OCI-LY1 (cell line): ENCODE measurements at regions not wholly inside any gene's neighbourhood (a gene's known extent, or its start where the extent isn't known, plus 50 kb on each side); places are given as distances from the start of the nearest gene placed in this dataset.

ENCODE experiments used
- H2AFZ ChIP-seq: fragments of 200-600 bp; sonication (generic), shearing (Covaris generic); 2 replicates; pipeline ENCODE4 v1.6.0; 2014; ENCODE audit warnings: antibody characterized with exemption, mild to moderate bottlenecking, low read length
- H3F3A ChIP-seq: fragments of 200-600 bp; sonication (generic), shearing (Covaris generic); 2 replicates; pipeline ENCODE4 v1.6.0; 2014; ENCODE audit warnings: mild to moderate bottlenecking, antibody characterized with exemption, low read length, moderate library complexity; ENCODE audit not compliant: insufficient read depth
- H3K27ac ChIP-seq: fragments of 200-600 bp; sonication (generic); 2 replicates; pipeline ENCODE4 v1.5.1; 2014; ENCODE audit warnings: low read length, mixed run types, mild to moderate bottlenecking, low read depth; ENCODE audit not compliant: poor library complexity, severe bottlenecking
- H3K27me3 ChIP-seq: fragments of 200-600 bp; sonication (generic); 2 replicates; pipeline ENCODE4 v1.6.0; 2014; ENCODE audit warnings: antibody characterized with exemption, mild to moderate bottlenecking, low read length, moderate library complexity; ENCODE audit not compliant: insufficient read depth
- H3K36me3 ChIP-seq: fragments of 200-600 bp; sonication (generic); 2 replicates; pipeline ENCODE4 v1.6.1; 2014; ENCODE audit warnings: mild to moderate bottlenecking, antibody characterized with exemption, low read length, moderate library complexity, mixed read lengths; ENCODE audit not compliant: insufficient read depth
- H3K4me1 ChIP-seq: fragments of 200-600 bp; sonication (generic); 2 replicates; pipeline ENCODE4 v1.5.1; 2014; ENCODE audit warnings: mild to moderate bottlenecking, low read length, moderate library complexity; ENCODE audit not compliant: insufficient read depth, severe bottlenecking
- H3K4me2 ChIP-seq: fragments of 200-600 bp; sonication (generic), shearing (Covaris generic); 2 replicates; pipeline ENCODE4 v1.6.1; 2014; ENCODE audit warnings: low read length
- H3K4me3 ChIP-seq: fragments of 200-600 bp; sonication (generic); 2 replicates; pipeline ENCODE4 v1.5.1; 2014; ENCODE audit warnings: low read length, low read depth, mild to moderate bottlenecking, mixed read lengths; ENCODE audit not compliant: poor library complexity, severe bottlenecking
- H3K79me2 ChIP-seq: fragments of 200-600 bp; shearing (Covaris generic); 2 replicates; pipeline ENCODE4 v1.6.1; 2016; ENCODE audit warnings: mixed run types, low read length, mixed read lengths; ENCODE audit not compliant: insufficient read depth
- H3K9ac ChIP-seq: fragments of 200-600 bp; sonication (generic), shearing (Covaris generic); 2 replicates; pipeline ENCODE4 v1.6.1; 2014; ENCODE audit warnings: mild to moderate bottlenecking, low read length, mixed read lengths
- H3K9me2 ChIP-seq: fragments of 200-600 bp; sonication (generic), shearing (Covaris generic); 2 replicates; pipeline ENCODE4 v1.6.1; 2014; ENCODE audit warnings: low read depth, mild to moderate bottlenecking, low read length, mixed read lengths
- H3K9me3 ChIP-seq: fragments of 200-600 bp; shearing (Covaris generic); 2 replicates; pipeline ENCODE4 v1.6.1; 2014; ENCODE audit warnings: low read length, mixed read lengths
- H4K20me1 ChIP-seq: fragments of 200-600 bp; sonication (generic), shearing (Covaris generic); 2 replicates; pipeline ENCODE4 v1.6.0; 2016; ENCODE audit warnings: mild to moderate bottlenecking, low read length; ENCODE audit not compliant: insufficient read depth
- CTCF ChIP-seq: fragments of 200-600 bp; sonication (generic), shearing (Covaris generic); IDR thresholded peaks from 2 replicates; pipeline ENCODE4 v1.5.1; 2017; ENCODE audit warnings: mild to moderate bottlenecking, antibody characterized with exemption, low read length, moderate library complexity, mixed read lengths
- EZH2 ChIP-seq: fragments of 200-600 bp; sonication (generic), shearing (Covaris generic); IDR thresholded peaks from 2 replicates; pipeline ENCODE4 v1.8.0; 2017; ENCODE audit warnings: borderline replicate concordance, mixed run types, mild to moderate bottlenecking, antibody characterized with exemption, low read length, moderate library complexity, mixed read lengths

GRCh38 chr6:65943548-65943947 lies 236.5 kb upstream of the EYS start:
- Histone ChIP-seq H3K36me3 (no peaks in the 10 kb centered on the region), H3K4me2 (no peak overlapping the region), H3K27ac (no peak overlapping the region), H3K4me1 (no peaks in the 10 kb centered on the region), H3K79me2 (no peaks in the 10 kb centered on the region), H3F3A (no peaks in the 10 kb centered on the region), H3K9me2 (no peaks in the 10 kb centered on the region), H3K4me3 (no peak overlapping the region), H3K27me3 (no peaks in the 10 kb centered on the region), H3K9ac (no peak overlapping the region), H4K20me1 (no peaks in the 10 kb centered on the region), H3K9me3 (no peaks in the 10 kb centered on the region), H2AFZ (no peak overlapping the region)
- TF ChIP-seq EZH2: no peak
- TF ChIP-seq CTCF: no peak

DNA sequence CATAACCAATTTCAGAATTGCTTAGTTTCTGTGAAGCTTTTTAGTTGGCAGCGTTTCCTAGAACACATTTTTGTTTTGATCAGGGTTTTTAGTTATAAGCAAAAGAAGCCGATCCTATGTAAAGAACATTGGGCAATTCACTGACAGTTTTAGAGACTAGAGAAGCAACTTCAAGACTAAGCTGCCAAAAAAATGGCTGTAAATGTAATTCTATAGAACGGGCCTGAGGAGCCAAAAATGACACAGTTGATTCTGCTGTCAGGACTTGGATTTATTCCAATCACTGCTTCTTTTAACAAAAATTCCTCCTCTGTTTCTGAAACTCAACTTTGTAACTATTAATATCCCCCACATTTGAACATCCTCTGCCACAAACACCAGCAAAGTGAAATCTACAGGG lies 236.0 kb upstream of the EYS start:
- H3K9me2 ChIP-seq: no peaks in the 10 kb centered on the region
- TF ChIP-seq CTCF: no peak
- no peak for TF ChIP-seq EZH2
- no peaks in the 10 kb centered on the region for H4K20me1 ChIP-seq
- H3K9ac ChIP-seq: no peak overlapping the region
- H3K4me2 ChIP-seq: no peak overlapping the region
- H2AFZ ChIP-seq: no peak overlapping the region
- no peaks in the 10 kb centered on the region for H3K4me1 ChIP-seq
- H3F3A ChIP-seq: no peaks in the 10 kb centered on the region
- H3K27ac ChIP-seq: no peak overlapping the region
- no peak overlapping the region for H3K4me3 ChIP-seq
- H3K79me2 ChIP-seq: no peaks in the 10 kb centered on the region
- H3K27me3 ChIP-seq: no peaks in the 10 kb centered on the region
- H3K9me3 ChIP-seq: no peaks in the 10 kb centered on the region
- no peaks in the 10 kb centered on the region for H3K36me3 ChIP-seq

GRCh38 chr6:65938000-65938399 lies 231.0 kb upstream of the EYS start:
- no peaks in the 10 kb centered on the region for H3K9me3 ChIP-seq
- no peak overlapping the region for H3K4me3 ChIP-seq
- no peaks in the 10 kb centered on the region for H3K9me2 ChIP-seq
- no peak overlapping the region for H3K27ac ChIP-seq
- no peak overlapping the region for H3K4me2 ChIP-seq
- no peaks in the 10 kb centered on the region for H3K27me3 ChIP-seq
- no peak for TF ChIP-seq EZH2
- TF ChIP-seq CTCF: no peak
- no peaks in the 10 kb centered on the region for H3K4me1 ChIP-seq
- H3K36me3 ChIP-seq: no peaks in the 10 kb centered on the region
- no peak overlapping the region for H3K9ac ChIP-seq
- H2AFZ ChIP-seq: no peak overlapping the region
- H3F3A ChIP-seq: no peaks in the 10 kb centered on the region
- H3K79me2 ChIP-seq: no peaks in the 10 kb centered on the region
- no peaks in the 10 kb centered on the region for H4K20me1 ChIP-seq
